Neural cell (in vitro differentiated cells): ENCODE measurements at regions not wholly inside any gene's neighbourhood (a gene's known extent, or its start where the extent isn't known, plus 50 kb on each side); places are given as distances from the start of the nearest gene placed in this dataset.

Experiments used
- H2AFZ ChIP-seq: fragments of 200-600, 300-800 bp; sonication (generic), shearing (Covaris generic); 2 replicates; pipeline ENCODE4 v1.6.0; 2014; ENCODE audit warnings: low read depth, mild to moderate bottlenecking, antibody characterized with exemption, low read length, moderate library complexity
- H3F3A ChIP-seq: fragments of 200-600 bp; shearing (Covaris generic); 2 replicates; pipeline ENCODE4 v1.6.1; 2016; ENCODE audit warnings: mild to moderate bottlenecking, moderate library complexity, mixed read lengths, antibody characterized with exemption, low read length; ENCODE audit not compliant: insufficient read depth, poor library complexity, severe bottlenecking
- H3K27ac ChIP-seq: fragments of 200-600, 300-800 bp; sonication (generic), shearing (Covaris generic); 2 replicates; pipeline ENCODE4 v1.5.1; 2014; ENCODE audit warnings: mild to moderate bottlenecking, low read length, moderate library complexity
- H3K27me3 ChIP-seq: fragments of 300-800, 200-600 bp; sonication (generic), shearing (Covaris generic); 2 replicates; pipeline ENCODE4 v1.6.0; 2014; ENCODE audit warnings: mild to moderate bottlenecking, low read depth, low read length, moderate library complexity; ENCODE audit not compliant: insufficient read depth
- H3K36me3 ChIP-seq: fragments of 300-800, 200-600 bp; sonication (generic), shearing (Covaris generic); 2 replicates; pipeline ENCODE4 v1.5.1; 2014; ENCODE audit warnings: mild to moderate bottlenecking, antibody characterized with exemption, low read length, moderate library complexity; ENCODE audit not compliant: insufficient read depth
- H3K4me2 ChIP-seq: fragments of 300-800, 200-600 bp; sonication (generic), shearing (Covaris generic); 2 replicates; pipeline ENCODE4 v1.6.0; 2014; ENCODE audit warnings: mild to moderate bottlenecking, low read length
- H3K4me3 ChIP-seq: fragments of 300-800, 200-600 bp; sonication (generic), shearing (Covaris generic); 2 replicates; pipeline ENCODE4 v1.5.1; 2014; ENCODE audit warnings: mild to moderate bottlenecking, low read length, moderate library complexity
- H3K79me2 ChIP-seq: fragments of 200-600 bp; shearing (Covaris generic); replicated peaks from 2 replicates; pipeline ENCODE4 v1.6.0; 2014; ENCODE audit warnings: mild to moderate bottlenecking, low read length, moderate library complexity; ENCODE audit not compliant: insufficient read depth
- H3K9ac ChIP-seq: fragments of 300-800, 200-600 bp; sonication (generic), shearing (Covaris generic); 2 replicates; pipeline ENCODE4 v1.6.1; 2016; ENCODE audit warnings: mild to moderate bottlenecking, low read length, mixed read lengths
- H3K9me2 ChIP-seq: fragments of 200-600 bp; shearing (Covaris generic); 2 replicates; pipeline ENCODE4 v1.6.1; 2016; ENCODE audit warnings: mild to moderate bottlenecking, low read length, mixed read lengths; ENCODE audit not compliant: insufficient read depth
- H3K9me3 ChIP-seq: fragments of 200-600, 300-800 bp; sonication (generic), shearing (Covaris generic); 2 replicates; pipeline ENCODE4 v1.6.1; 2016; ENCODE audit warnings: mild to moderate bottlenecking, mixed run types, low read length, moderate library complexity, mixed read lengths
- H4K20me1 ChIP-seq: fragments of 200-600 bp; shearing (Covaris generic); 2 replicates; pipeline ENCODE4 v1.6.1; 2016; ENCODE audit warnings: mild to moderate bottlenecking, mixed run types; ENCODE audit not compliant: insufficient read depth
- CTCF ChIP-seq: fragments of 450-650 bp; IDR thresholded peaks from 2 replicates; pipeline ENCODE4 v1.5.1; 2014; ENCODE audit warnings: antibody characterized with exemption, mild to moderate bottlenecking, moderate library complexity; ENCODE audit not compliant: poor library complexity, severe bottlenecking
- EP300 ChIP-seq: fragments of 450-650 bp; conservative IDR thresholded peaks from 2 replicates; pipeline ENCODE4 v1.6.1; 2014; ENCODE audit warnings: antibody characterized with exemption, mild to moderate bottlenecking, moderate library complexity; ENCODE audit not compliant: poor library complexity, severe bottlenecking
- MXI1 ChIP-seq: fragments of 450-650 bp; conservative IDR thresholded peaks from 2 replicates; pipeline ENCODE4 v1.6.1; 2014; ENCODE audit warnings: antibody characterized with exemption, mild to moderate bottlenecking; ENCODE audit not compliant: poor library complexity, severe bottlenecking
- POLR2AphosphoS5 ChIP-seq: IDR thresholded peaks from 2 replicates; pipeline ENCODE4 v1.6.1; 2012
- RAD21 ChIP-seq: fragments of 450-650 bp; conservative IDR thresholded peaks from 2 replicates; pipeline ENCODE4 v1.6.1; 2014; ENCODE audit warnings: antibody characterized with exemption, mild to moderate bottlenecking, moderate library complexity
- REST ChIP-seq: IDR thresholded peaks from 2 replicates; pipeline ENCODE4 v1.6.1; 2012; ENCODE audit warnings: borderline replicate concordance
- SMC3 ChIP-seq: fragments of 450-650 bp; conservative IDR thresholded peaks from 2 replicates; pipeline ENCODE4 v1.6.1; 2014; ENCODE audit warnings: antibody characterized with exemption, mild to moderate bottlenecking, moderate library complexity; ENCODE audit not compliant: poor library complexity
- TAF1 ChIP-seq: IDR thresholded peaks from 2 replicates; pipeline ENCODE4 v1.6.1; 2012; ENCODE audit warnings: low read depth

- no peak overlapping the region for H3K9ac ChIP-seq
- no peaks in the 10 kb centered on the region for H3K36me3 ChIP-seq
- no peaks in the 10 kb centered on the region for H3F3A ChIP-seq
- H3K9me3 ChIP-seq, result no peaks in the 10 kb centered on the region
- no peak overlapping the region for H3K27ac ChIP-seq
- no peaks in the 10 kb centered on the region for H3K27me3 ChIP-seq
- H2AFZ ChIP-seq, result no peak overlapping the region
- no peaks in the 10 kb centered on the region for H3K79me2 ChIP-seq
- H3K4me3 ChIP-seq, result no peak overlapping the region
- H3K4me2 ChIP-seq, result no peak overlapping the region
- no peaks in the 10 kb centered on the region for H4K20me1 ChIP-seq
- TF ChIP-seq RAD21 (no peak), POLR2AphosphoS5 (no peak), EP300 (no peak), REST (no peak), MXI1 (no peak)
- no peaks in the 10 kb centered on the region for H3K9me2 ChIP-seq
Measured at GRCh38 chr5:3214838-3215374, 380.7 kb upstream of the IRX1 start.

- no peaks in the 10 kb centered on the region for H3K9me3 ChIP-seq
- TF ChIP-seq POLR2AphosphoS5, result no peak
- no peak for TF ChIP-seq SMC3
- no peak for TF ChIP-seq REST
- no peak for TF ChIP-seq EP300
- TF ChIP-seq RAD21, result no peak
- TF ChIP-seq TAF1, result no peak
- no peak for TF ChIP-seq MXI1
- TF ChIP-seq CTCF, result no peak
- H3K4me2 ChIP-seq, result no peak overlapping the region
- no peaks in the 10 kb centered on the region for H3F3A ChIP-seq
- H3K27ac ChIP-seq, result no peak overlapping the region
- H3K9me2 ChIP-seq, result no peaks in the 10 kb centered on the region
- no peaks in the 10 kb centered on the region for H3K27me3 ChIP-seq
- no peaks in the 10 kb centered on the region for H3K79me2 ChIP-seq
- H2AFZ ChIP-seq, result no peak overlapping the region
- no peaks in the 10 kb centered on the region for H4K20me1 ChIP-seq
- no peaks in the 10 kb centered on the region for H3K36me3 ChIP-seq
- no peak overlapping the region for H3K9ac ChIP-seq
- H3K4me3 ChIP-seq, result no peak overlapping the region
Measured at GRCh38 chr5:3214396-3214795, 381.2 kb upstream of the IRX1 start.
